Natural killer cell (primary cell): ENCODE measurements at regions not wholly inside any gene's neighbourhood (a gene's known extent, or its start where the extent isn't known, plus 50 kb on each side); places are given as distances from the start of the nearest gene placed in this dataset.
A peak's percentile ranks its signal among the peaks of the same experiment; 100 is the strongest.

ENCODE experiments used
- ATAC-seq, 3 donors: fragments of 150-1000 bp in 2 of 3; fragments of 200-7000 bp in 1 of 3; cut with Tn5 transposase; 1 replicate in 1 of 3; 2 replicates in 2 of 3; pipeline ENCODE4 v1.10.0; 2021; ENCODE audit warnings: mild to moderate bottlenecking in 2 of 3, moderate library complexity in 2 of 3
- DNase-seq, 2 donors: peaks; one replicate each; pipeline versions ENCODE4 v3.0.0 to v3.0.0-alpha.2; 2013 to 2021; ENCODE audit warnings: mixed read lengths in 1 of 2
- H3K27ac ChIP-seq: one replicate; pipeline ENCODE4 v1.5.1; 2013; ENCODE audit warnings: mild to moderate bottlenecking, low read length
- H3K27me3 ChIP-seq: one replicate; pipeline ENCODE4 v1.6.1; 2013; ENCODE audit warnings: low read length; ENCODE audit not compliant: control insufficient read depth, insufficient read depth
- H3K36me3 ChIP-seq: one replicate; pipeline ENCODE4 v1.6.1; 2013; ENCODE audit warnings: low read length; ENCODE audit not compliant: control insufficient read depth, insufficient read depth
- H3K4me1 ChIP-seq: one replicate; pipeline ENCODE4 v1.6.1; 2013; ENCODE audit warnings: low read length; ENCODE audit not compliant: control insufficient read depth, insufficient read depth
- H3K4me3 ChIP-seq: one replicate; pipeline ENCODE4 v1.5.1; 2013; ENCODE audit warnings: low read length
- H3K9me3 ChIP-seq: one replicate; pipeline ENCODE4 v1.6.1; 2013; ENCODE audit warnings: low read length; ENCODE audit not compliant: control insufficient read depth, insufficient read depth
- H3K27ac Mint-ChIP-seq, 2 donors: one replicate each; pipeline ENCODE4 v1.8.0; 2022; ENCODE audit warnings: mild to moderate bottlenecking in 2 of 2, mixed read lengths in 2 of 2, moderate library complexity in 1 of 2
- H3K27me3 Mint-ChIP-seq, 2 donors: one replicate each; pipeline ENCODE4 v1.8.0; 2022; ENCODE audit warnings: low read depth in 2 of 2, mixed read lengths in 2 of 2
- H3K36me3 Mint-ChIP-seq: one replicate; pipeline ENCODE4 v1.8.0; 2022; ENCODE audit warnings: mixed read lengths
- H3K4me1 Mint-ChIP-seq, 2 donors: one replicate each; pipeline ENCODE4 v1.8.0; 2022; ENCODE audit warnings: mixed read lengths in 2 of 2
- H3K4me3 Mint-ChIP-seq: one replicate; pipeline ENCODE4 v1.8.0; 2022; ENCODE audit warnings: mild to moderate bottlenecking, moderate library complexity, mixed read lengths
- H3K9me3 Mint-ChIP-seq, 2 donors: one replicate each; pipeline ENCODE4 v1.8.0; 2022; ENCODE audit warnings: mixed read lengths in 2 of 2
- WGBS: methylation state at CpG from one replicate; pipeline ENCODE4 v1.1.7; 2013; ENCODE audit warnings: missing lambda C conversion rate; ENCODE audit not compliant: insufficient coverage; 5-methylcytosine and 5-hydroxymethylcytosine counted together
- intact Hi-C: fragments of 100-400 bp; cut with micrococcal nuclease; formaldehyde crosslinking; loops from one replicate; pipeline ENCODE4 v1.14.2; 2022
- TF ChIP-seq, protein P1 (sequence below): fragments of 200-600 bp; IDR thresholded peaks from one replicate; pipeline ENCODE4 v1.8.0; 2022; ENCODE audit warnings: antibody characterized with exemption

DNA sequence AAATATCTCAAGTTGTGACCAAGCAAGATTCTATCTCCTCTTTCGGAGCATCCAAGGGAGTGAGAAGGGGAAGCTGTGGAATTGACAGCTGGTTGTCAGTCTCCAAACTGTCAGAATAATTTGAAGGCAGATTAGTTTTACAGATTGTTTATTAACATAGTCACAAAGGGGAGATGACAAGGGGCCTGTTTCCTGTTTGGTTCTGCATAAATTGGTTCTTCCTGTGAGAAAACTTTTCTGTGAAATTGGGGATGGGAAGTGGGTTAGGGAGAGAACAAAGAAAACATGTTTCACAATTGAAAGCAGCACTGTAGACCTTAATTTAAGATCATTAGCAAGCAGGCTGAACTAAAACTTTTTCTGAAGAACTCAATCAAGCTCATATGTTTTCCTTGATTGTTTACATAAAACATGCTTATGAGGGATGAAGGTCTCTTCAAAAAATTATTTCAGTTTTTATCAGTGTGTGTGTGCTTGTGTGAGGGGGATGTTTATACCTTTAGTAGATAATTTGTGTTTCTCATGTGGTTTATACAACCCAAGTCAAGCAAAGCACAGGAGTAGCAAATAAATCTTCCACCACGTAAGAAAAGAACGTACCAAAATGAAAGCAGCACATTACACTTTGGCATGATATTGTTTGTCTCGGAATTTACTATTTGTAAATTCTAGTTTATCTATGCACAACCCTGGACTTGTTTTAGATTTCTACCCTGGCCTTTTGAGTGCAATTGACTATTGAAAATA is 604.9 kb upstream of the CDH2 start:
- peaks cover 8% of the 10 kb centered on the region for H3K9me3 ChIP-seq
- H3K27me3 ChIP-seq = no peaks in the 10 kb centered on the region
- 63% methylated on average over 1 of the region's 4 CpGs for WGBS
- intact Hi-C loops = no loop called here
- ATAC-seq = peak; percentile 53 to 63 (median 56)
- no peak overlapping the region for H3K4me3 ChIP-seq
- Mint-ChIP-seq H3K4me1 (peaks cover 19 to 28% of the 10 kb centered on the region in 2 donors), H3K27me3 (no peaks in the 10 kb centered on the region), H3K4me3 (peak overlapping the region; percentile 75), H3K36me3 (no peaks in the 10 kb centered on the region), H3K9me3 (peaks cover 2 to 3% of the 10 kb centered on the region in 2 donors), H3K27ac (peak overlapping the region; percentile 94 to 95)
- H3K4me1 ChIP-seq = peaks cover 12% of the 10 kb centered on the region
- H3K27ac ChIP-seq = peak overlapping the region; percentile 80
- TF ChIP-seq, protein P1, sequence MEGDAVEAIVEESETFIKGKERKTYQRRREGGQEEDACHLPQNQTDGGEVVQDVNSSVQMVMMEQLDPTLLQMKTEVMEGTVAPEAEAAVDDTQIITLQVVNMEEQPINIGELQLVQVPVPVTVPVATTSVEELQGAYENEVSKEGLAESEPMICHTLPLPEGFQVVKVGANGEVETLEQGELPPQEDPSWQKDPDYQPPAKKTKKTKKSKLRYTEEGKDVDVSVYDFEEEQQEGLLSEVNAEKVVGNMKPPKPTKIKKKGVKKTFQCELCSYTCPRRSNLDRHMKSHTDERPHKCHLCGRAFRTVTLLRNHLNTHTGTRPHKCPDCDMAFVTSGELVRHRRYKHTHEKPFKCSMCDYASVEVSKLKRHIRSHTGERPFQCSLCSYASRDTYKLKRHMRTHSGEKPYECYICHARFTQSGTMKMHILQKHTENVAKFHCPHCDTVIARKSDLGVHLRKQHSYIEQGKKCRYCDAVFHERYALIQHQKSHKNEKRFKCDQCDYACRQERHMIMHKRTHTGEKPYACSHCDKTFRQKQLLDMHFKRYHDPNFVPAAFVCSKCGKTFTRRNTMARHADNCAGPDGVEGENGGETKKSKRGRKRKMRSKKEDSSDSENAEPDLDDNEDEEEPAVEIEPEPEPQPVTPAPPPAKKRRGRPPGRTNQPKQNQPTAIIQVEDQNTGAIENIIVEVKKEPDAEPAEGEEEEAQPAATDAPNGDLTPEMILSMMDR = no peak
- H3K36me3 ChIP-seq = no peaks in the 10 kb centered on the region
- DNase-seq = peak in 1 of 2 donors; percentile 13

DNA sequence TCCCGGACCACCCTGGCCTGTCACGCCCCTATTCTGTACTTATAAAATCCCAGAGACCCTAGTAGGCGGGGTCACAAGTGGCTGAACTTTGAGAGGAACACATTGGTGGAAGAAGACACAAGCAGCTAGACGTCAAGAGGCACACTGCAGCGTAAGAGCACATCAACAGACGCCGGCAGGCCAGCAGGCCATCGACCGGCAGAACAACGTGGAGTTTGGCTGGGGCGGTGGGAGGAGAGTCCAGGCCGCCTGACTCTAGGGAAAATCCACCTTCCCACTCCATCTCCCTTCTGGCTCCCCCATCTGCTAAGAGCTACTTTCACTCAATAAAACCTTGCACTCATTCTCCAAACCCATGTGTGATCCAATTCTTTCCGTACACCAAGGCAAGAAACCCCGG is 601.8 kb upstream of the CDH2 start:
- no peak overlapping the region for H3K4me3 Mint-ChIP-seq
- H3K27me3 Mint-ChIP-seq = no peaks in the 10 kb centered on the region
- peaks cover 2 to 3% of the 10 kb centered on the region in 2 donors for H3K9me3 Mint-ChIP-seq
- Histone ChIP-seq H3K4me1 (peaks cover 8% of the 10 kb centered on the region), H3K9me3 (peaks cover 8% of the 10 kb centered on the region), H3K27me3 (no peaks in the 10 kb centered on the region), H3K27ac (no peak overlapping the region), H3K4me3 (no peak overlapping the region), H3K36me3 (no peaks in the 10 kb centered on the region)
- H3K27ac Mint-ChIP-seq = no peak overlapping the region
- DNase-seq (no peak), ATAC-seq (no peak)
- TF ChIP-seq, protein P1 = no peak
- H3K36me3 Mint-ChIP-seq = no peaks in the 10 kb centered on the region
- 95% methylated on average over 14 of the region's 14 CpGs for WGBS
- H3K4me1 Mint-ChIP-seq = peaks cover 20 to 29% of the 10 kb centered on the region in 2 donors
- intact Hi-C loops = no loop called here

DNA sequence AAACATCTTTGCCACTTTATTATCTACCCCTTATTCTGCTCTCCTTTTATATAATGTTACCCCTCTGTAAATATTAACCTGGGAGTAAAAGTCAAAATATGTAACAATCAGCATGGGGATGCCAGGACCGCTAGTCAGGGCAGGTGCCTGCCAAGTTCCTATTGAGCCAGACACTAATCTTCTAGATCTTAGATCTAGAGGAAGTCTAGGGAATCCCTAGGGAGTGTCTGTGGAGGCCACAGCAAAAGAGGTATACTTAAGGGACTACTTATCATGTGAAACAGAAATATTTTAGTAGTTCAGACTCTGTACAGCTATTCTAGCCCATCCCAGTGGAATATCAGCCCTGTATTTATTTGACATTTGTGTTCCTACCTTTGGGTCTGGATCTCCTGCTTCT is 600.8 kb upstream of the CDH2 start:
- no peak overlapping the region for H3K27ac ChIP-seq
- 78% methylated on average over 1 of the region's 1 CpG for WGBS
- ATAC-seq (no peak), DNase-seq (no peak)
- H3K9me3 Mint-ChIP-seq = peaks cover 2 to 3% of the 10 kb centered on the region in 2 donors
- peaks cover 26 to 29% of the 10 kb centered on the region in 2 donors for H3K4me1 Mint-ChIP-seq
- H3K4me3 Mint-ChIP-seq = no peak overlapping the region
- no peaks in the 10 kb centered on the region for H3K36me3 Mint-ChIP-seq
- H3K27me3 ChIP-seq = no peaks in the 10 kb centered on the region
- peaks cover 7% of the 10 kb centered on the region for H3K4me1 ChIP-seq
- intact Hi-C loops = no loop called here
- peaks cover 8% of the 10 kb centered on the region for H3K9me3 ChIP-seq
- H3K36me3 ChIP-seq = no peaks in the 10 kb centered on the region
- H3K4me3 ChIP-seq = no peak overlapping the region
- no peaks in the 10 kb centered on the region for H3K27me3 Mint-ChIP-seq
- TF ChIP-seq, protein P1 = no peak
- H3K27ac Mint-ChIP-seq = no peak overlapping the region

DNA sequence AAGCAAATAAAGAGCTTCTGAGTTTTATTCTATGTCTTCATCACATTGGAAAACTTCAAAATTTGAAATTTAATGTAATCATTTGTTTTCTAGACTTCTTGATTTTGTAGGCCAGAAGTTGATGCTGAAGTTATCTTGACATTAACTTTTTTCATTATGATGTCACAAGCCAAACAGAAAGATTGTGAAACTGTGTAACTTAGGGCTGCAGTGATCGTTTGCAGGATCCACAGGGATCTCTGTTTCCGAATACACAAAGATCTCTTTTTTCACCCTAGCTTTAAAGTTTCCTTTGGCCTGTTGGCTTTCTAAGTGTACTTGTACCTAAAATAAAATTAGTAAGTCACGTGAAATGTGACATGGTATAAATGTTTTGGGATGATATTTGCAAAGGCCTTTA is 594.9 kb upstream of the CDH2 start:
- H3K27me3 ChIP-seq = no peaks in the 10 kb centered on the region
- H3K36me3 ChIP-seq = no peaks in the 10 kb centered on the region
- H3K27me3 Mint-ChIP-seq = no peaks in the 10 kb centered on the region
- 91% methylated on average over 2 of the region's 3 CpGs for WGBS
- no peak for DNase-seq
- no peaks in the 10 kb centered on the region for H3K4me1 ChIP-seq
- ATAC-seq = no peak
- H3K9me3 Mint-ChIP-seq = no peaks in the 10 kb centered on the region
- peaks cover 8 to 9% of the 10 kb centered on the region in 2 donors for H3K4me1 Mint-ChIP-seq
- H3K9me3 ChIP-seq = no peaks in the 10 kb centered on the region
- no peak overlapping the region for H3K4me3 ChIP-seq
- H3K27ac Mint-ChIP-seq = no peak overlapping the region
- intact Hi-C loops = no loop called here
- TF ChIP-seq, protein P1 = no peak
- no peaks in the 10 kb centered on the region for H3K36me3 Mint-ChIP-seq
- H3K27ac ChIP-seq = no peak overlapping the region
- H3K4me3 Mint-ChIP-seq = peak overlapping the region; percentile 29
